Neural progenitor cell (in vitro differentiated cells): ENCODE measurements at regions not wholly inside any gene's neighbourhood (a gene's known extent, or its start where the extent isn't known, plus 50 kb on each side); places are given as distances from the start of the nearest gene placed in this dataset.

Experiments
- EZH2 ChIP-seq: fragments of 200-600 bp; sonication (generic); IDR thresholded peaks from 2 replicates; pipeline ENCODE4 v1.6.1; 2017; ENCODE audit warnings: antibody characterized with exemption, mild to moderate bottlenecking, moderate library complexity
- TF ChIP-seq, protein P1 (sequence below): fragments of 200-600 bp; sonication (generic); IDR thresholded peaks from 2 replicates; pipeline ENCODE4 v1.5.1; 2017; ENCODE audit warnings: antibody characterized with exemption, mild to moderate bottlenecking

DNA sequence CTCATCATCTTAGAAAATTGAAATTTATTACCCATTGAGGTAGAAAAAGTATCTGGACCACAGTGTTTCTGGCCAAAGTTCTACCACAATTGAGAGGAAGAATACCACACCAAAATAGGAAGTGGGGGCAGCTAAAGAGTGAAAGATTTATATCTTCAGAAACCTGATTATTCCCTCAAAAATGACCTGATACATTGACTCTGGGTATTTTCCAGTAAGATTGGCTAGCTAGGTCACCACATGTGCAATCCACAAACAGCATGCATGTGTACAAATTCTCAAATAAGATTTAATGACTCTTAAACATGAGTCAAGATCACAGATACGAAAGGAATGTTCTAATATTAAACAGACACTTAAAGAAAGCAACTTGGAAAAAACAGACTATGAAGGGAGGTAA, 1516.2 kb upstream of the PCDH20 start:
- TF ChIP-seq, protein P1, sequence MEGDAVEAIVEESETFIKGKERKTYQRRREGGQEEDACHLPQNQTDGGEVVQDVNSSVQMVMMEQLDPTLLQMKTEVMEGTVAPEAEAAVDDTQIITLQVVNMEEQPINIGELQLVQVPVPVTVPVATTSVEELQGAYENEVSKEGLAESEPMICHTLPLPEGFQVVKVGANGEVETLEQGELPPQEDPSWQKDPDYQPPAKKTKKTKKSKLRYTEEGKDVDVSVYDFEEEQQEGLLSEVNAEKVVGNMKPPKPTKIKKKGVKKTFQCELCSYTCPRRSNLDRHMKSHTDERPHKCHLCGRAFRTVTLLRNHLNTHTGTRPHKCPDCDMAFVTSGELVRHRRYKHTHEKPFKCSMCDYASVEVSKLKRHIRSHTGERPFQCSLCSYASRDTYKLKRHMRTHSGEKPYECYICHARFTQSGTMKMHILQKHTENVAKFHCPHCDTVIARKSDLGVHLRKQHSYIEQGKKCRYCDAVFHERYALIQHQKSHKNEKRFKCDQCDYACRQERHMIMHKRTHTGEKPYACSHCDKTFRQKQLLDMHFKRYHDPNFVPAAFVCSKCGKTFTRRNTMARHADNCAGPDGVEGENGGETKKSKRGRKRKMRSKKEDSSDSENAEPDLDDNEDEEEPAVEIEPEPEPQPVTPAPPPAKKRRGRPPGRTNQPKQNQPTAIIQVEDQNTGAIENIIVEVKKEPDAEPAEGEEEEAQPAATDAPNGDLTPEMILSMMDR, result no peak
- no peak for TF ChIP-seq EZH2
